HCT116 (cell line): ENCODE measurements at regions not wholly inside any gene's neighbourhood (a gene's known extent, or its start where the extent isn't known, plus 50 kb on each side); places are given as distances from the start of the nearest gene placed in this dataset. TPM values are rescaled to one million over a fixed set of nuclear protein-coding genes. Genes with fewer than 3 reads are reported as not detected.

Source experiments
- microRNA-seq: library from miRNA; unstranded; fragments of <30 nt; microRNA quantifications from one replicate; pipeline ENCODE4, GENCODE V29; 2016; ENCODE audit warnings: borderline number of aligned reads

Small RNA genes lying in the stretch of these regions (microRNA-seq; reads per million reads assigned to microRNA genes)
- not detected for gene MIR4445
